Common myeloid progenitor, CD34-positive (primary cell): ENCODE measurements at regions not wholly inside any gene's neighbourhood (a gene's known extent, or its start where the extent isn't known, plus 50 kb on each side); places are given as distances from the start of the nearest gene placed in this dataset.

ENCODE experiments used
- CTCF ChIA-PET: fragments of 350-600 bp; sonication (Branson Sonifier 250); formaldehyde crosslinking; loops from one replicate; lab custom pipeline; 2021; ENCODE audit warnings: antibody characterized with exemption; lab: Charles Lee
- POLR2A ChIA-PET: fragments of 350-600 bp; sonication (Branson Sonifier 250); formaldehyde crosslinking; loops from one replicate; lab custom pipeline; 2021; ENCODE audit warnings: antibody characterized with exemption; lab: Charles Lee
- DNase-seq, 3 donors: peaks; one replicate each; pipeline versions ENCODE4 v3.0.0 to v3.0.0-alpha.2; 2013
- H3K27ac ChIP-seq, 2 experiments: 1 replicate in 1 of 2; 2 replicates in 1 of 2; pipeline ENCODE4 v1.7.0; 2013; ENCODE audit warnings: inconsistent platforms in 2 of 2, low read length in 2 of 2, mild to moderate bottlenecking in 2 of 2, low read depth in 1 of 2, moderate library complexity in 1 of 2; ENCODE audit not compliant: severe bottlenecking in 2 of 2, insufficient read depth in 1 of 2, poor library complexity in 1 of 2
- H3K27me3 ChIP-seq, 5 experiments: replicated peaks in 2 of 5; 1 replicate in 3 of 5; 2 replicates in 2 of 5; pipeline versions ENCODE4 v1.6.1 to v1.7.0; 2013; ENCODE audit warnings: low read length in 4 of 5, mild to moderate bottlenecking in 2 of 5, moderate library complexity in 2 of 5, inconsistent platforms in 1 of 5; ENCODE audit not compliant: insufficient read depth in 5 of 5, control insufficient read depth in 4 of 5
- H3K36me3 ChIP-seq, 4 experiments: 1 replicate in 2 of 4; 2 replicates in 2 of 4; pipeline versions ENCODE4 v1.6.1 to v1.7.0; 2013; ENCODE audit warnings: low read length in 3 of 4, control low read depth in 1 of 4, mild to moderate bottlenecking in 1 of 4; ENCODE audit not compliant: control insufficient read depth in 4 of 4, insufficient read depth in 4 of 4
- H3K4me1 ChIP-seq, 4 experiments: 1 replicate in 3 of 4; 2 replicates in 1 of 4; pipeline versions ENCODE4 v1.6.1 to v1.7.1; 2013; ENCODE audit warnings: low read length in 3 of 4, mild to moderate bottlenecking in 3 of 4, control low read depth in 1 of 4, inconsistent platforms in 1 of 4, moderate library complexity in 1 of 4; ENCODE audit not compliant: control insufficient read depth in 4 of 4, insufficient read depth in 4 of 4; ENCODE audit errors: control extremely low read depth in 1 of 4
- H3K4me3 ChIP-seq, 7 experiments: 1 replicate in 4 of 7; 2 replicates in 3 of 7; pipeline versions ENCODE4 v1.5.1 to v1.7.0; 2013; ENCODE audit warnings: mild to moderate bottlenecking in 7 of 7, low read length in 6 of 7, moderate library complexity in 6 of 7, inconsistent platforms in 2 of 7, low read depth in 2 of 7, control low read depth in 1 of 7; ENCODE audit not compliant: insufficient read depth in 4 of 7, control insufficient read depth in 1 of 7; ENCODE audit errors: extremely low read depth in 1 of 7
- H3K9me3 ChIP-seq, 5 experiments: 1 replicate in 4 of 5; 2 replicates in 1 of 5; pipeline versions ENCODE4 v1.6.1 to v1.7.1; 2013; ENCODE audit warnings: low read length in 4 of 5, mild to moderate bottlenecking in 2 of 5, inconsistent platforms in 1 of 5, low read depth in 1 of 5, moderate library complexity in 1 of 5; ENCODE audit not compliant: control insufficient read depth in 4 of 5, insufficient read depth in 2 of 5; ENCODE audit errors: control extremely low read depth in 1 of 5
- WGBS: methylation state at CpG from one replicate; pipeline ENCODE4 v1.1.5; 2013; ENCODE audit not compliant: insufficient coverage; 5-methylcytosine and 5-hydroxymethylcytosine counted together

DNA sequence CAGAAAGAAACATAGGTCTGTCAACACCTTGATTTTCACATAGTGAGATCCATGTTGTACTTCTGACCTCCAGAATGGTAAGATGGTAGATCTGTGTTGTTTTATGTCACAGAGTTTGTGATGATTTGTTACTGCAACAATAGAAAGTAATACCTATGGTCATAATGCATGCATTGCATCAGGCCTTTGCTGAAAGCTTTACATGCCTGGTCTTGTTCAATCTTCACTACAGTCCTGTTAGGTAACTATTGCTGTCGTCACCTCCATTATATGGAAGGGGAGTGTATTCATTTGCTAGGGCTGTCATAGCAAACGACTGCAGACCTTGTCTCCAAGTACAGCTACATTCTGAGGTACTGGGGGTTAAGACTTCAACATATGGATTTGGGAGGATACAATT lies 243.5 kb downstream of the ANAPC1 start:
- 100% methylated on average over 2 of the region's 2 CpGs for WGBS
- no peak overlapping the region for H3K27ac ChIP-seq

DNA sequence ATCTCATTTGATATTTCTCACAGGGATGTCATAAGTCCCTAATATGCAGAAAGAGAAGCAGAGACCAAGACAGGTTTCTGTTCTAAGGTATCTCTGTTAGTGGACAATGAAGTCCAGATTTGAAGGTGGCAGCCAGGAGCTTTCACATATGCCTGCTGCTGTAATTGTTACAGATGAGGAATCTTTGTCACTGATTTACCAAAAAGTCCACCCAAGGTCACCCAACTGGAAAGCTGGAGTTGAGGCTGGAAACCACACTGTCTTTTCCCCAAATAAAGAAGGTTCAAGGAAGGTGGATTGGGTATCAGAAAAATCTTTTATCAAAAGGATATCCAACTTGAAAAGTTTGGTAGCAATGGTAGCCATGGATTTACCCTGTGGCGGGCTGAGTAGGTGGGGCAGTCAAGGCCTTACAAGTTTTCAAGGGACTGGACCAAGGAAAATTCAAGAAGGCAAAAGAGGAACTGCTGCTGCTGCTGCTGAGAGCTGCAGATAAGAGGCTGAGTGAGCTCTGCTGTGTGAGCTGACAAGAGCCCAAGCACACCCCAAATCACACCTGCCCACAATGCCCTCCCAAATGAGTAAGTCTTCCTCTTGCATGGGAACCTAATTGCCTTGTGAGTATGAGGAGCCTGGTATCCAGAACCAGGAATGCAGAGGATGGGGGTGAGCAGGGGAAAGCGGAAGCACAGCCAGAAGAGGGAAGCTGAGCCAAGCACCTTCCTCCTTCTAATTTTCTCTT lies 241.2 kb downstream of the ANAPC1 start:
- 19% methylated on average over 2 of the region's 2 CpGs for WGBS
- Histone ChIP-seq H3K27me3 (no peaks in the 10 kb centered on the region), H3K9me3 (peaks cover 0 to 18% (median 7%) of the 10 kb centered on the region in 5 experiments), H3K27ac (no peak overlapping the region), H3K4me1 (peaks cover 0 to 18% (median 10%) of the 10 kb centered on the region in 4 experiments), H3K36me3 (no peaks in the 10 kb centered on the region), H3K4me3 (no peak overlapping the region)
- DNase-seq = peak; percentile 78 to 97 (median 93)
- ChIA-PET CTCF (no interaction called here), POLR2A (no interaction called here)

More for the DNA sequence above, 243.5 kb downstream of the ANAPC1 start:
- ChIA-PET POLR2A (no interaction called here), CTCF (interaction anchor here (0.7 to 1.3 kb wide), 2 partner anchors 12 to 788 kb away, joined by 3 to 5 read pairs; no protein-coding TSS in a partner anchor)
- no peak for DNase-seq
- H3K4me3 ChIP-seq = no peak overlapping the region
- H3K9me3 ChIP-seq = peaks cover 0 to 10% (median 4%) of the 10 kb centered on the region in 5 experiments
- no peaks in the 10 kb centered on the region for H3K27me3 ChIP-seq
- no peaks in the 10 kb centered on the region for H3K36me3 ChIP-seq
- peaks cover 0 to 18% (median 10%) of the 10 kb centered on the region in 4 experiments for H3K4me1 ChIP-seq

DNA sequence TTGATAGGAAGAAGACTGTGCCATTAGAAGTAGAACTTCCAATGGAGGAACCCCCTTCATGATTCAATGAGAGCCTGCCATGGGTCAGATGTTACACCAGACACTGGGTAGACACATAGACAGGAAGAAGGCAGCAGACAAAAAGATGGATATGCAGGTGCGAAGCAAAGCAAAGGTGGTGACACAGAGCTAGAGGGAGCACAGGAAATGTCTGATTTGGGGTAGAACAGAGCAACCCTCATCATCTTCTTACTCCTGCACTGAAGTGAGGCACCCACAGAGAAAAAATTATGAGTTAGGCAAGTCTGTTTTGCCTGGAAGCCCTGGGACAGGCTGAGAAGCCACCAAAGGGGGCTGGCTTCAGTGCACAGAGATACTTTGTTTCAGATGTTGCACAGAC lies 240.2 kb downstream of the ANAPC1 start:
- Histone ChIP-seq H3K36me3 (no peaks in the 10 kb centered on the region), H3K4me1 (peaks cover 0 to 18% (median 10%) of the 10 kb centered on the region in 4 experiments), H3K27ac (no peak overlapping the region), H3K4me3 (no peak overlapping the region), H3K9me3 (peaks cover 0 to 16% (median 6%) of the 10 kb centered on the region in 5 experiments), H3K27me3 (no peaks in the 10 kb centered on the region)
- 90% methylated on average over 1 of the region's 1 CpG for WGBS
- DNase-seq = no peak
- CTCF ChIA-PET = no interaction called here
- POLR2A ChIA-PET = no interaction called here

DNA sequence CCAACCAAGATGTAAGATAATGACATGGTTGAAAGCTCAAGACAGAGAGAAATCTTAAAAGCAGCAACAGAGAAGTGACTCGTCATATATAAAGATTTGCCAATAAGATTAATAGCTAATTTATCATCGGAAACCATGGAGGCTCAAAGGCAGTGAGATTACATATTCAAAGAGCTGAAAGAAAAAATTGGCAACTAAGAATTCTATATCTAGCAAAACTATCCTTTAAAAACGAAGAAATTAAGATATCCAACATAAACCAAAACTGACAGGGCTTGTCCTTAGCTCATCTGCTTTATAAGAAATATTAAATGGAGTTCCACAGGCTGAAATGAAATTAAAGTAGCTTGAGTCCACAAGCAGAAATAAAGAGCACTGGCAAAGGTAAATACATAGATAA lies 236.6 kb downstream of the ANAPC1 start:
- no peaks in the 10 kb centered on the region for H3K36me3 ChIP-seq
- H3K9me3 ChIP-seq = peaks cover 0 to 23% (median 3%) of the 10 kb centered on the region in 5 experiments
- H3K27ac ChIP-seq = no peak overlapping the region
- no peaks in the 10 kb centered on the region for H3K27me3 ChIP-seq
- no peak overlapping the region for H3K4me3 ChIP-seq
- no CpG with 5 or more reads among the region's 3 CpGs for WGBS
- peaks cover 0 to 15% (median 9%) of the 10 kb centered on the region in 4 experiments for H3K4me1 ChIP-seq
- ChIA-PET CTCF (interaction anchor here (1.2 to 1.8 kb wide), 3 partner anchors 22 to 51 kb away, joined by 3 to 5 read pairs (median 3); no protein-coding TSS in a partner anchor), POLR2A (no interaction called here)
- no peak for DNase-seq

DNA sequence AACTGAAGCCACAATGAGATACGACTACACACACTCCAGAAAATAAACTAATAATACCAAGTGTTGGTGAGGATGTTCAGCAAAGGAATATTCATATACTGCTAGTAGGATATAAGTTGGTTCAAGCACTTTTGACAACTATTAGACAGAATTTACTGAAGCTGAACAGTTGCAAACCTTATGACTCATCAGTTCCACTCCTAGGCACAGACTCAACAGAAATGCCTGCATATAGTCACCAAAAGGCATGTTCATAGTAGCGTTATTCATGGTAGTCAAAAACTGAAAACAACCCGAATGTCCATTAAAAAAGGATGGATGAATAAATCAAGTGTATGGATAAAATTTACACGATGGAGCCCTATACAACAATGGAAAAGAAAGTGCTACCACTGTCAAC lies 232.0 kb downstream of the ANAPC1 start:
- no peak overlapping the region for H3K27ac ChIP-seq
- POLR2A ChIA-PET = no interaction called here
- WGBS = no CpG with 5 or more reads among the region's 4 CpGs
- peaks cover 0 to 16% (median 0%) of the 10 kb centered on the region in 5 experiments for H3K9me3 ChIP-seq
- DNase-seq = no peak
- H3K36me3 ChIP-seq = no peaks in the 10 kb centered on the region
- H3K4me1 ChIP-seq = no peaks in the 10 kb centered on the region
- CTCF ChIA-PET = interaction anchor here (0.7 to 1.2 kb wide), 2 partner anchors 12 to 25 kb away, joined by 5 read pairs; no protein-coding TSS in a partner anchor
- no peak overlapping the region for H3K4me3 ChIP-seq
- no peaks in the 10 kb centered on the region for H3K27me3 ChIP-seq

DNA sequence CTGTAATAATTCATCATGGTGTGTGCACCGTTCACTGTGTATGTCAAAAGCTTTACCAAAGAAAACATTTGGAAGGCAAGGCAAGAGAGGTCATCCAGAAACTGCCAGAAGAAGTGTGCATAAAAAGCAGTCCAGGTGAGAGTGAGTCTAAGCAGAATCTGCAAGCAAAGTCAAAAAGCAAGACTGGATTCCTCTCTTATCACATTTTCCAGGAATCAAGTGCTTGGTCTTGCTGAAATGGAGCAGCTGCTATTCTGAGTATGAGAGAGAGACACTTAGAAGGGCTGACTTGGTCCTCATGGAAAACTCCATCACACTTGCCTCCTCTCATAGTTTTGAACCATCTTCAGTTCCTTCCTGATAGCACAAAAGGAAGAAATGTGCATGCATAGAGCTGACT lies 231.3 kb downstream of the ANAPC1 start:
- peaks cover 0 to 11% (median 0%) of the 10 kb centered on the region in 5 experiments for H3K9me3 ChIP-seq
- no peak overlapping the region for H3K4me3 ChIP-seq
- no peaks in the 10 kb centered on the region for H3K27me3 ChIP-seq
- no peaks in the 10 kb centered on the region for H3K4me1 ChIP-seq
- 92% methylated on average over 1 of the region's 1 CpG for WGBS
- no peaks in the 10 kb centered on the region for H3K36me3 ChIP-seq
- ChIA-PET POLR2A (no interaction called here), CTCF (interaction anchor here (0.7 kb wide), 1 partner anchor 12 kb away, joined by 5 read pairs; no protein-coding TSS in a partner anchor)
- no peak for DNase-seq
- H3K27ac ChIP-seq = no peak overlapping the region

DNA sequence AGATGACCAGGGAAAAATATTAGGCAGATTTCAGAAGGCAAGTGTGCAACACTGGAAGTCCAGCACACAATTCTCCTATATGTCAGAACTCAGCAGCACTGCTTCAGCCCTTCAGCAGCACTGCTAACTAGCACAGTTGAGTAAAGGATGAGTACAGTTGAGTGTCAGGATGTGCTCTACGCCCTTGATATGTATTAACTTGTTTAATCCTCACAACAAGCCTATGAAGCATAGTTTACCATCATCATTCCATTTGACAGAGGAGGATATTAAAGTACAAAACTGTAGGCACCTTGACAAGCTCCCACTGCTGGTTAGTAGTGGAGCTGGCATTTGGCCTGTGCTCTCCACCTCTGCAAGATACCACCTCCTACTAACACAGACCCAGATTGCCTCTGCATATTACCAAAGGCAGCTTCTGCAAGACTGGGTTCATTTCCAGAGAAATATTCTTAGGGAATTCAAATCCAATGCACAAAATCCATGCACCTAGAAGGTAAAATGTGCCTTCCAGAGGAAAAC lies 230.8 kb downstream of the ANAPC1 start:
- ChIA-PET POLR2A (no interaction called here), CTCF (no interaction called here)
- no peak overlapping the region for H3K27ac ChIP-seq
- no CpG with 5 or more reads among the region's 1 CpG for WGBS
- no peak overlapping the region for H3K4me3 ChIP-seq
- DNase-seq = no peak
- H3K27me3 ChIP-seq = no peaks in the 10 kb centered on the region
- H3K36me3 ChIP-seq = no peaks in the 10 kb centered on the region
- peaks cover 0 to 10% (median 0%) of the 10 kb centered on the region in 5 experiments for H3K9me3 ChIP-seq
- H3K4me1 ChIP-seq = no peaks in the 10 kb centered on the region
